Neural cell (in vitro differentiated cells): ENCODE measurements at regions not wholly inside any gene's neighbourhood (a gene's known extent, or its start where the extent isn't known, plus 50 kb on each side); places are given as distances from the start of the nearest gene placed in this dataset.

ENCODE experiments used
- EZH2 ChIP-seq: fragments of 200-600, 300-800 bp; shearing (Covaris generic), sonication (generic); IDR thresholded peaks from 2 replicates; pipeline ENCODE4 v1.6.1; 2014; ENCODE audit warnings: antibody characterized with exemption, low read length, borderline replicate concordance, mild to moderate bottlenecking; ENCODE audit not compliant: insufficient read depth, poor library complexity, severe bottlenecking
- MXI1 ChIP-seq: fragments of 450-650 bp; conservative IDR thresholded peaks from 2 replicates; pipeline ENCODE4 v1.6.1; 2014; ENCODE audit warnings: antibody characterized with exemption, mild to moderate bottlenecking; ENCODE audit not compliant: poor library complexity, severe bottlenecking
- RAD21 ChIP-seq: fragments of 450-650 bp; conservative IDR thresholded peaks from 2 replicates; pipeline ENCODE4 v1.6.1; 2014; ENCODE audit warnings: antibody characterized with exemption, mild to moderate bottlenecking, moderate library complexity
- TAF1 ChIP-seq: IDR thresholded peaks from 2 replicates; pipeline ENCODE4 v1.6.1; 2012; ENCODE audit warnings: low read depth
- TF ChIP-seq, protein P1 (sequence below): IDR thresholded peaks from 2 replicates; pipeline ENCODE4 v1.6.1; 2012; ENCODE audit warnings: borderline replicate concordance
- TF ChIP-seq, protein P2 (sequence below): fragments of 450-650 bp; IDR thresholded peaks from 2 replicates; pipeline ENCODE4 v1.5.1; 2014; ENCODE audit warnings: antibody characterized with exemption, mild to moderate bottlenecking, moderate library complexity; ENCODE audit not compliant: poor library complexity, severe bottlenecking

DNA sequence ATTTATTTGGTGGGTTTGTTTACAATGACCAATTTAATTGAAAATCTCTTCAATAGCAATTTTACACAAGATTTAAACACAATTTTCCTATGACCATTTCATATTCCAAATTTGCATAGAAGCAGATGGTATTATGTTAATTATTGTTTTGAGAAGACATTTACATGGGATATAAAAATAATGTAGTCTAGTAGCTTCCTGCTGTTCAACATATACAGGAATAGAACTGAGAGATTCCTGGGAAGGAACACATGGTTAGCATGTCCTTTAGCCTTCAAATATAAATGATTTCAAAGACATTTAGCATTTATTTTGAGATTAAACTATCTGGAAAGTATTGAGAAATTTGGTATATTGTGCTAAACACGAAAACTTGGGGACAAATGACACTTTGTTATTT is 129.6 kb downstream of the KCNE4 start:
- TF ChIP-seq MXI1 (no peak), EZH2 (no peak), RAD21 (no peak), TAF1 (no peak)
- TF ChIP-seq, protein P1, sequence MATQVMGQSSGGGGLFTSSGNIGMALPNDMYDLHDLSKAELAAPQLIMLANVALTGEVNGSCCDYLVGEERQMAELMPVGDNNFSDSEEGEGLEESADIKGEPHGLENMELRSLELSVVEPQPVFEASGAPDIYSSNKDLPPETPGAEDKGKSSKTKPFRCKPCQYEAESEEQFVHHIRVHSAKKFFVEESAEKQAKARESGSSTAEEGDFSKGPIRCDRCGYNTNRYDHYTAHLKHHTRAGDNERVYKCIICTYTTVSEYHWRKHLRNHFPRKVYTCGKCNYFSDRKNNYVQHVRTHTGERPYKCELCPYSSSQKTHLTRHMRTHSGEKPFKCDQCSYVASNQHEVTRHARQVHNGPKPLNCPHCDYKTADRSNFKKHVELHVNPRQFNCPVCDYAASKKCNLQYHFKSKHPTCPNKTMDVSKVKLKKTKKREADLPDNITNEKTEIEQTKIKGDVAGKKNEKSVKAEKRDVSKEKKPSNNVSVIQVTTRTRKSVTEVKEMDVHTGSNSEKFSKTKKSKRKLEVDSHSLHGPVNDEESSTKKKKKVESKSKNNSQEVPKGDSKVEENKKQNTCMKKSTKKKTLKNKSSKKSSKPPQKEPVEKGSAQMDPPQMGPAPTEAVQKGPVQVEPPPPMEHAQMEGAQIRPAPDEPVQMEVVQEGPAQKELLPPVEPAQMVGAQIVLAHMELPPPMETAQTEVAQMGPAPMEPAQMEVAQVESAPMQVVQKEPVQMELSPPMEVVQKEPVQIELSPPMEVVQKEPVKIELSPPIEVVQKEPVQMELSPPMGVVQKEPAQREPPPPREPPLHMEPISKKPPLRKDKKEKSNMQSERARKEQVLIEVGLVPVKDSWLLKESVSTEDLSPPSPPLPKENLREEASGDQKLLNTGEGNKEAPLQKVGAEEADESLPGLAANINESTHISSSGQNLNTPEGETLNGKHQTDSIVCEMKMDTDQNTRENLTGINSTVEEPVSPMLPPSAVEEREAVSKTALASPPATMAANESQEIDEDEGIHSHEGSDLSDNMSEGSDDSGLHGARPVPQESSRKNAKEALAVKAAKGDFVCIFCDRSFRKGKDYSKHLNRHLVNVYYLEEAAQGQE = no peak
- TF ChIP-seq, protein P2, sequence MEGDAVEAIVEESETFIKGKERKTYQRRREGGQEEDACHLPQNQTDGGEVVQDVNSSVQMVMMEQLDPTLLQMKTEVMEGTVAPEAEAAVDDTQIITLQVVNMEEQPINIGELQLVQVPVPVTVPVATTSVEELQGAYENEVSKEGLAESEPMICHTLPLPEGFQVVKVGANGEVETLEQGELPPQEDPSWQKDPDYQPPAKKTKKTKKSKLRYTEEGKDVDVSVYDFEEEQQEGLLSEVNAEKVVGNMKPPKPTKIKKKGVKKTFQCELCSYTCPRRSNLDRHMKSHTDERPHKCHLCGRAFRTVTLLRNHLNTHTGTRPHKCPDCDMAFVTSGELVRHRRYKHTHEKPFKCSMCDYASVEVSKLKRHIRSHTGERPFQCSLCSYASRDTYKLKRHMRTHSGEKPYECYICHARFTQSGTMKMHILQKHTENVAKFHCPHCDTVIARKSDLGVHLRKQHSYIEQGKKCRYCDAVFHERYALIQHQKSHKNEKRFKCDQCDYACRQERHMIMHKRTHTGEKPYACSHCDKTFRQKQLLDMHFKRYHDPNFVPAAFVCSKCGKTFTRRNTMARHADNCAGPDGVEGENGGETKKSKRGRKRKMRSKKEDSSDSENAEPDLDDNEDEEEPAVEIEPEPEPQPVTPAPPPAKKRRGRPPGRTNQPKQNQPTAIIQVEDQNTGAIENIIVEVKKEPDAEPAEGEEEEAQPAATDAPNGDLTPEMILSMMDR = no peak
